G401.6 (cell line): ENCODE measurements at regions not wholly inside any gene's neighbourhood (a gene's known extent, or its start where the extent isn't known, plus 50 kb on each side); places are given as distances from the start of the nearest gene placed in this dataset.

ENCODE experiments used
- FAIRE-seq: peaks from 2 replicates; lab custom pipeline; 2012; peaks lifted over from hg19 to GRCh38; lab: Jason Lieb, UNC

GRCh38 chrX:109931677-109932076 lies 71.2 kb upstream of the TMEM164 start:
- no peak for FAIRE-seq

DNA sequence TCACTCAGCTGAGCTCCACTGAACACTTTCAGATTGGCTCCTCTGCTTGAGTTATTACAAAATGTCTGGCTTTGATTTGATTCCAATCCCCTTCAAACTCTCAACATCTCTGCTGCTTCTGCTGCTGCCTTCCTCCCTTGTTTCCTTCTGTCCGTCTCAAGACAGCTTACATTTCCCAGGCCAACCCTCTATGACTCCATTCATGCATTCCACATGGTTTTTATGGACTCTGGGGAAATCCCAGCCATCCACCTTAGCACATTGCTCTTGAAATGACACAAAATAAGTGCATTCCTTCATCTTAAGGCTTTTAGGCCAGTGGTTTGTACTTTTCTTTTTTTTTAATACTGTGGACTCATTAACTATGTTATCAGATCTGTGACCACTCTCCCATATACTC lies 68.5 kb upstream of the TMEM164 start:
- no peak for FAIRE-seq

DNA sequence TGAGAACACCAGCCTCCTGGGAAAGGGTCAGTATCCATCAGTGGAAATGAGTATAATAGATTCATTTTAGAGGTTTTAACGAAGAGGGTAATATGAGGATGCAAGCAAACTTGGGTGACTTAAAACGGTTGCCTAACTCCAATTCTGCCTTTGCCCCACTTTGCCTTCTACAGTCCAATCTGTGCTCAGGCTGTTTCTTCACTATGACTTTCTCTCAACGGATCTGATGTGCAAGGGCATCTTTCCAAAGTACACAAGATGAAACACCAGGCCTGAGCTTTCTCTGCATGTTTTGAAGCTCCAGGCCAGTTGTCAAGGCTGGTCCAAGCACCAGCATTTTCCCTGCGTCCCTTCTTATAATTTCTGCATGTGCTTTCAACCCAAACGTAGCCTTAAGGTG lies 68.0 kb upstream of the TMEM164 start:
- FAIRE-seq, result no peak

DNA sequence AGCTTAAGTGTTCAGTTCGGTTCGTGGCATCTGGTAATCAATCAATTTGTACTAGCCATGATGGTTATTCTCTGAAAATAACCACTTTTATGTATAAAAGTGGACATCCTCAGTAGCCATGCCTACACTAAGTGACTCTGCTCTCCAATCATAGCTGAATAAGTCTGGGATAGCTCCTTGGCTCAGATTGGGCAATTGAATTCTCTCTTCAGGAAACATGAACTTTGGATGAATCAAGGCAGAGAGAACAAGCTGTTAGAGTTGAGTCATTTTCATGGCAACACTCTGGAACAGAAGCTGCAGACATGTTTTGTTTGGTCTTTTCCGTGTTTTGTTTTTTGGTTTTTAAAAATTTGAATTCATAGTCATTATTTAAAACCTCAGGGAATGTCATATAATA lies 66.8 kb upstream of the TMEM164 start:
- FAIRE-seq, result no peak

DNA sequence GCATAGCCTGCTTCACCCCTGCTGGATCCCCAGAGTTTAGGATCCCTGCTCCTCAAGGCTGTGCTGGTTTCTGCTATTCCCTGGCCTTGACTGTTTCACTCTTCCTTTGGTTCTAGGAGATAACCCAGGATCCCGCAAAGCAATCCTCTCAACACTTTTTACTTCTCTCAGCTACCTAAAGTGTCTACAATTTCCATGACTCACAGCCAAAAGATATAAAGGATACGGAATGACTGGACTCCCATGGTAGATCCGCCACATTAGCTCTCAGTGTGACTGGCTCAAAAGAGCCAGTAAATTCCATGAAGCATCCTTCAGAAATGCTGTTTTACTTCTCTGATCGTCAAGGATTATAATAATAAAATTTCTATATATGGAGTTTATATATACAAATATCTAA lies 66.3 kb upstream of the TMEM164 start:
- FAIRE-seq, result no peak

DNA sequence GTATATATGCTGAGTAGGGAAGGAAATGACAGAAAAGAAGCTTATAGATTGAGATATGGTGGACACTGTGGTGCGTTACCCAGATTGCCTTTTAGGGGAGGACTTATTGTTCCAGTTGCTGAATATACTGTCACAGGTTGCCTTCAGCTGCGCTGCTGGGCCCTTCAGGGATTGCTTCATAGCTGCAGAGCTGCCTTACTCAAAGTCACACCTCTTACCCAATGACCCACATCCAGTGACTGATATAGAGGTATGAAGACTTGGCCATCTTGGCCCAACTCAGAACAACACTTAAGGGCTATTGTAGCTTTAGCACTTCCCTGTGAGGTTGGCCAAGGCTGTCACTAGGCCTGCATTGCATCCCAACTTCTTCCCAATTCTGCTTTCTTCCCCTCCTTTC lies 63.4 kb upstream of the TMEM164 start:
- no peak for FAIRE-seq

- no peak for FAIRE-seq
These were observed 62.5 kb upstream of the TMEM164 start for GRCh38 chrX:109940411-109940810.

DNA sequence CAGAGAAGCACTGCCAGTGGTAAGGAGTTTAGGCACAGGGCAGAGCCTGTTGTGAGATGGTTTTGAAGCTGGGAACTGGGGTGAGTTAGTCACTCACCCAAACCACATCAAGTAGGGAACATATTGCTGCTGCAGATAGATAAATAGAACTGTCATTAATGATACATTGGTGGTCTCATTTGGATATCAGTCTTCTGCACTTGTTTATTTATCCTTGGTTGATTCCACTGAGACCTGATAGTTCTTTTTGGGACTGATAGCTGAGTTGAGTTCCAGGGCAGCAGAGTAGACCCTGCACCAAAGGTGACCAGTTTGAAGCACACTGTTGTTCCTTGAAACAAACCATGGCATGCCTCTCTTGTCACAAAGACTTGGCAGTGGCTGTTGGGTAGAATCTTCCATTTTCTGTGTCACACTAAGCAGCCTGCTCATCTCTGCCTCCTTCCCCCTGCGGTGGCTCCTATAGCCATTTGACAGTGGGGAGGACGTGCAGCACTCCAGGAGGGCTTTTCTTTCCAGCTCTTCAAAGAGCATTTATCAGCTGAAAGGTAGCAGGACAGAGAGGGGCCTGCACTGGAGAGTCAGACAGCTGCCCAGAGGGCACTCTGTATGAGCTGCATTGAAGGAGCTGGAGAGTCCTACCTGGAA lies 59.7 kb upstream of the TMEM164 start:
- no peak for FAIRE-seq

DNA sequence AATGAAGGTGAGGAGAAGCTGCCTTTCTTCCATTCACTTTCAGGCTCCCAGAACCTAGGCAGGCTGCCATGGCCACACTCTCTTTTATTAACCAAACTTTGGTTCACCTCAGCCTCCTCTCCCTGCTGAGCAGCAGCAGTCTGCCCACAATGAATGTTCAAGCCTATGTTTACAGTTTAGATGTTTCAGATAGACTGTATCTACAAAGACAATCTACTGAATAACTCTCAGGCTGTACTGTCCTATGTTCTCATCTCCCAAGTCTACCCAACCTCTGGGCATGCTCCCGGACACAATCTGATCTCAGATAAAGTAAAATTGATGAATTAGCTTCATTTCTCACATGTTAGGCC lies 59.2 kb upstream of the TMEM164 start:
- FAIRE-seq, result no peak

- no peak for FAIRE-seq
These were observed 50.9 kb upstream of the TMEM164 start for GRCh38 chrX:109952050-109952449.

DNA sequence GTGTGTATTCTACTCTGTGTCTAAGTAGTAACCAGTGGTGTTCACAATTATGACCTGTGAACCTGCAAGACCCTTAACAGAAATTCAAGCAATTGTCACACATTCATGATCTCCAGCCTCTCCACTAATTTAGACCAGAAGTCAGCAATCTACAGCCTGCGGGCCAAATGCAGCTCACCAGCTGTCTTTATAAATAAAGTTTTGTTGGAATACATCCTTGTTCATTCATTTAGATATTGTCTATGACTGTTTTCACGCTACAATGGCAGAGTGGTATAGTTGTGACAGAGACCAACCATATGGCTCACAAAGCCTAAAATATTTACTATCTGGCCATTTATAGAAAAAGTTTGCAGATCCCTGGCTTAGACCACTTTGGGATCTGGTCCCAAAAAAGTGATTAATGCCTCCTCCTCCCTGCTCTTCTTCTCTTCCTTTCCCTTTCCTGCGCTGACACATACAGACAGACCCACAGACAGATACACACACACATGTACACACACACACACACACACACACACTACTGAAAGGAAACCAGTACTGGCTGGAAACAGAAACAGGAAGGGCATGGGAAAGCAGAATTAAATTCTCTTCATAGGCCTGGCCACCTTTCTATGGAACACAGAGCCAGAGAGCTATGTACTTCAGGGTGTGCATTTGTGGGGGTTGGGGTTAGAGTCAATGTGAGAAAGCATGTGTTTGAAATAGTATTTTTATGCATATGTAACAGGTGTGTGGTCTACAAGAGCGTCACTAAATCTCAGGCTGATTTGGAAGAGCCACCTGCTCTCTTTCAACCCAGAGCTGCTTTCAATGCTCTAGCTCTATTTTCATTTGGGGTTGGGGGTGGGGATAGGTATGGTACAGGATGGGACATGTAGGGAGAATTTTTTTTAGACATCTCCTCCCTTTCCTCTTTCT lies 49.7 kb upstream of the TMEM164 start:
- no peak for FAIRE-seq
